Stimulated activated CD4-positive, alpha-beta T cell treated with anti-CD3 and anti-CD28 coated beads, Interleukin-15, amount 100 ng/mL, for 48 hours (primary cell): ENCODE measurements at regions not wholly inside any gene's neighbourhood (a gene's known extent, or its start where the extent isn't known, plus 50 kb on each side); places are given as distances from the start of the nearest gene placed in this dataset.

ENCODE experiments used
- DNase-seq, 2 donors: peaks; one replicate each; pipeline ENCODE4 v3.0.0-alpha.2; 2020; ENCODE audit warnings: low read depth in 2 of 2

- DNase-seq, result no peak
Observed at GRCh38 chr9:97747201-97747965, 50.2 kb upstream of the XPA start.

- DNase-seq, result no peak
Observed at GRCh38 chr9:97748525-97748924, 51.4 kb upstream of the XPA start.

DNA sequence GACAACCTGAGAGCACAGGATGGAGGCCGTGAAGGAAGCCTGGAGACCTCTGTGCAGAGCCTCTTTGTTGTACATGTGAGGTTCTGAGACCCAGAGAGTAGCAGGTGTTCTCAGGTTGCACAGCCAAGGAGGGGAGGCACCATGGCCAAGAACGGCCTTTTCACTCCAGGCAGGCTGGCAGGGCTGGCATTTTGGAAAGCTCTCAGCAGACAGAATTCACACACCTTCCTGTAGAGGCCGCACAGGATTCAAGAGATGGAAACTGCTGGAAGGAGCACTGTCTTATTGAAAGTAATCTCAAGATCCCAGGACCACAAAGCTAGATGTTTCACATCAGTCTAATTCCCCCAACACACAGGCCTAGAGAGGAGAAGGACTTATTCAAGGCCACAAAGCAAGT, 52.8 kb upstream of the XPA start:
- DNase-seq, result no peak

GRCh38 chr9:97751531-97751930, 54.4 kb upstream of the XPA start:
- no peak for DNase-seq

DNA sequence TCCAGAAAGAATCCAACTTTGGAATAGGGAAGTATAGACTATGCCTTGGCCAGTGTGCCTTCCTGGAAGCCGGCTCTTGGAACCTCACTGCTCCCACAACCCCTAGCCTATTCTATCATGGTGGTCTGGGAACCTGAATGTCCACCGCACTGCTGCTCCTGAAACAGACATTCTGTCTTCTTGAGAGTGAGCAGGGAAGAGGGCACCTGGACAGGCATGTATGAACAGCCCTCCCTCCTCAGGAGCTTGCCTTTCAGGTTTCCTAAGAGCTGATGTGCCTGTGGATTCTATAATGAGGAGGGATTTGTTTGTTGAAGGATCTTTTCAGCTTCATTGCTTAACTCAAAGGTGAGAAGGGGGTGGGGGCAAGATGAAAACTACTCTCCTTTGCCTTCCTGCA, 55.1 kb upstream of the XPA start:
- no peak for DNase-seq

- no peak for DNase-seq
Observed at GRCh38 chr9:97753364-97753763, 56.2 kb upstream of the XPA start.

- no peak for DNase-seq
Observed at GRCh38 chr9:97753975-97754374, 56.8 kb upstream of the XPA start.

DNA sequence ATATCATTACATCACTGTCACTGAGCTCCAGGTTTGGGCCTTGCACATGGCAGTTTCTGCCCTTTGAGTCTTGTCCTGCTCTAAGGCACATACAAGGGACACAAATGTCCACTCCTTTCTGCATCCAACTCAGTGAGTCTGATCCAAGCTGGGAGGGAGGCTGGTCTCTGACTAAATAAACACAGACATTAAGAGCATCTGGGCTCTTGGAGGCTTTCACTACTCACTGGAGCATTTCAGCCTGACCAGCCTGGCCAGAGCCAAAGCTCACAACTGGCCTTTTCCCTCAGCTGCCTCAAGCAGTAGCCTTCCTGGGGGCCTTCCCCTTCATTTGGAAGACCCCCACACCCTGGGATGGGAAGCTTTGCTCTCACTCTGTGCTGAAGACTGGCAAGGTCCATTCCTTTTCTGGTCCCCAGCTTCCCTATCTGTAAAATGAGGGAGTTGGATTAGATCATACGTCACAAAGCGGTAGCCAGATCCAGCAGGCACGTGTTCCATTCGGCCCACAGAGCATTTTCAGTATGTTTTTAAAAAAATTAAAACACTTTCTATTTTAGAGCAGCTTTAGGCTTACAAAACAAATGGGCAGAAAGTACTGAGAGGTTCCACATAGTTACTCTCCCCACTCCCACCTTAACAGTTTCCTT, 58.6 kb upstream of the XPA start:
- no peak for DNase-seq

DNA sequence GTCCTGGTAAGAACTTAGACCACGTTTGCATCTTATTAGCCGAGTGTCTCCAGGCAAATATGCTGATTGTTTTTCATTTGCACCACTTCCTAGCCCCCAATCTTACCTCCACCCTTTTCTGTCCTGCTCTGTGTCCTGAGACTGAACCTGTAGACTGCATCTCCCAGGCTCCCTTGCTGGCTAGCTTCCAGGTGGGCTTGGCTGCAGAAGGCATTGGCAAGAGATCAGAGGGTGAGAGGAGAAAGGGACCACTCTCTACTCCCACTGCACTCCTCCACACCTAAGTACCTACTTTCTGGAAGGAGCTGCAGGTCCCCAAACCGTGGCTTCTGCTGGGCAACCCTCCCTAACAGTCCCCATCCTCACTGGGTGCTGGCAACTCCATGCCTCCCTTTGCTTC, 59.9 kb upstream of the XPA start:
- no peak for DNase-seq

DNA sequence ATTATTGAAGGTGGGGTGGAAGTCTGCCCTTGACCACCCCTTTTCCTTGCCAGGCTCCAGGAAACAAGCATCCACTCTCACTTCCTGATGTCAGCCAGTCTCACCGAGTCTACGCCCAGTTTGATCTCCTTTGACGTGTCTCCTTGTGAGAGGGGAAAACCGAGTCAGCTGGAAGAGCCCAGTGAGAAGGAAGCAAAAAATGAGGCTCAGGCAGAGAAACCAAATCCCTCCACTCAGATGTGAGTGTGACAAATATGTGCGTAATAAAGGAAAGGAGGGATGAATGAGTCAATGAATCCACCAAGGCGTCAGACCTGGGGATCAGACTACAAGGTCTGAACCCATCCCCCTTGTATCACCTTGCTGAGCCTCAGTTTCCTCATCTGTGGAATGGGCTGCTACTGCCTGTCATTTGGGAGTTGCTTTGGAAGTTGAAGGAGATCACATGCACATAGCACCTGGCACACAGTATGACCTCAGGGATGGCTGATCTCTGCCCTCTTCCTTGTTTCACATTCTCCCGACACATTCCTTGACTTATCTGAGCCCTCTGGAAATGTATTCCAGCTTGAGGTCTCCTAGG, 61.3 kb upstream of the XPA start:
- DNase-seq, result no peak

DNA sequence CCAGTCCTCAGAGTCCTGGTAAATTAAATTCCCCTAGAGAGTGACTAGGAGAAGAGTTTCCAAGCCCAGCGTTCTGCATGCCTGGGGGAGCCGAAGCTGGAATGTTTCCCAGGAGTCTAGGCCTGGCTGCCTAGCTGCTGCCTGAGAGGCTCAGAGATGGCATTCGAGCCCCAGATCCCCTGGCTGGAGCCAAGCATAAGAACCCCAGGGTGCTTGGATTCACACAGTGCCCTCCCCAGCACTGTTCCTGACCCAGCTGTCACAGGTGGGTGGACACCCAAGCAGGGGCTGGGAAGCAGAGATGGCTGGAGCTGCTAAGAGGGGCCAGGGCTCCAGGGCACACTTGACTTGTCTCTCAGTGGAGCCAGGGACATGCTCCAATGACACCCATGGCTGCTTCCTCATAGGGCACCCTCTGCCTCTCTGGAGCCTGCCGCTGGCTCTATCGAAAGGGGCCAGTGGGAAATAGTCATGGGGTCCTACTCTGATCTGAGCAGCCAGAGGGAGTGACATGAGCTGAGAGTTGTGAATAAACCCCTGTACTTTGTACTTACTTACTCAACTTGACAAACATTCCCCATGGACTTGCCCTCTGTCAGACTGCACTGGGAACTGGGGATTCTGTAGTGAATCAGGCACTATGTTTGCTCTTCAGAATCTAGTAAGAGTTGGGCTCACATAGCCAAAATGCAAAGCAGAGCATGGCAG, 62.6 kb upstream of the XPA start:
- no peak for DNase-seq

DNA sequence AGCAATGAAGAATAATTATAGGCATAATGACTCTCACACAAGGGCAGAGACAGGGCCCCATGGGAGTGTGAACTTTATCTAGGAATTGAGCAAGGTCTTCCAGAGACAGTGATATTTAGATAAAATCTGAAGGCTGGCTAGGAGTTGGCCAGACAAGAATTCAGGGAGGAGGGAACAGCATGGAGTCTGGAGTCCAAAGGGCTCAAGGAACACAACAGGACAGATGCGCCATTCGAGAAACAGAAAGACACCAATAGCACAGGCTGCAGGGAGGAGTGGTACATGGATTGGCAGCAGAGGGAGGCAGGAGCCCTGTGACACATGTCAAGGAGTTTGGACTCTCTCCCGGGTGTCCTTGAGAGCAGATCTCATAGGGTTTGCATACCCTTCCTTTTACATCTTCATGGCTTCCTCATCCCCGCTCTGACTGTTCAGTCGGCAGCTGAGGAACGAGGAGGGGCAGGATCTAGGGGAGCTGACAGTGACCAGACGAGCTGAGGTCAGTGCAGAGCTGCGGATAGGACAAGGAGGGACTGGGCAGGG, 64.0 kb upstream of the XPA start:
- DNase-seq, result no peak

- DNase-seq, result no peak
Observed at GRCh38 chr9:97761879-97762278, 64.7 kb upstream of the XPA start.

GRCh38 chr9:97763874-97764273, 66.7 kb upstream of the XPA start:
- no peak for DNase-seq

DNA sequence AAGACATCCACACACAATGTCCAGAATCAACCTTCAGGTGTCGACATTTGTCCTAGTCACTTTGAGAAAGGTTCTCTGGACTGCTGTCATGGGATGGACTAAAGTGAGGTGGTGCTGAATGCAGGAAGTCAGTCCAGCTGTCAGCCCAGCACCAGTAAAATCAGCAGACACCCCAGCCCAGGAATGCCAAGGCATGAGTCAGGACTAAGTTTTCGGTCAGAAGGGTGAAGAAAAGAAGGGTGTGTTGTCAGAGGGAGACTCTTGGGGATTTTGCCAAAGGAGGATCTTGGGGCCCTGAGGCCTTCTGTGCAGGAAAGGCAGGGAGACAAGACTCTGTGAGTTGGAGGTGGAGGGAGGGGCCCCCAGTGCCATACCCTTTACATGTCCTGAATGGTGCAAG, 69.0 kb upstream of the XPA start:
- no peak for DNase-seq

- no peak for DNase-seq
Observed at GRCh38 chr9:97766610-97767009, 69.5 kb upstream of the XPA start.

DNA sequence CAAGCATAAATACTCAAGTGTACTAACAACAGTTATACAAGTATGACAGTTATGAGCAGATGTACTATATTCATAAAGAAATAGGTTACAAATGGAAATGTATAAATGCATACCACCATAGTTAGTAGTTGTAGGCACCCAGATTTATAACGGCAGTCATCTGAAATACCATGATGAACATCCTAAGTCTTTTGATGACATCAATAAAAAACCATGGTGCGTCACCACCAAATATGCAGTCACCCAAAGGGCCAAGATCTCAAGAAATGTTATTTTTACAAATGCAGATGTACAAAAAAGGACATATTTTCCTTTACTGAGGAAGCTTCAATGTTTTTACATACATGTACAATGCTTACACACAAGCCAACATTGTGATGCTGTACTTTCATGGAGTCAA, 70.8 kb upstream of the XPA start:
- DNase-seq, result no peak

DNA sequence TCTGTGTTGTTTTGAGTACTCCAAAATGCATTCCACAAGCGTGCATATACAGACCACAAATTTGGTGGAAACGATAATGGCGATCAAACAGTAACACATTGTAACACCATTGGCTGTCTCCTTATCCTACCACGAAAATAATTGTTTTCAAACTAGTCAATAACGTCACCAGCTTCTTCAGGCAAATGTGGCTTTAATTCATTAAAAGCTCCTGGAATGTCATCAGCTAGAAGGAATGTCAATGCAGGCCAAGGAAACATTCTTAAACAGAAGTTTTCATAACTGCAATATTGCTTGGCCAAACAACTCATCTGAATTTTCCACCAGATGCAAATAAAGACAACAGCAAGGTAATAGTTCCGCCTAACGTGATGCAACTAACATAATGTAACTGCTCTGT, 71.6 kb upstream of the XPA start:
- DNase-seq, result no peak

GRCh38 chr9:97769208-97769607, 72.1 kb upstream of the XPA start:
- DNase-seq, result no peak

DNA sequence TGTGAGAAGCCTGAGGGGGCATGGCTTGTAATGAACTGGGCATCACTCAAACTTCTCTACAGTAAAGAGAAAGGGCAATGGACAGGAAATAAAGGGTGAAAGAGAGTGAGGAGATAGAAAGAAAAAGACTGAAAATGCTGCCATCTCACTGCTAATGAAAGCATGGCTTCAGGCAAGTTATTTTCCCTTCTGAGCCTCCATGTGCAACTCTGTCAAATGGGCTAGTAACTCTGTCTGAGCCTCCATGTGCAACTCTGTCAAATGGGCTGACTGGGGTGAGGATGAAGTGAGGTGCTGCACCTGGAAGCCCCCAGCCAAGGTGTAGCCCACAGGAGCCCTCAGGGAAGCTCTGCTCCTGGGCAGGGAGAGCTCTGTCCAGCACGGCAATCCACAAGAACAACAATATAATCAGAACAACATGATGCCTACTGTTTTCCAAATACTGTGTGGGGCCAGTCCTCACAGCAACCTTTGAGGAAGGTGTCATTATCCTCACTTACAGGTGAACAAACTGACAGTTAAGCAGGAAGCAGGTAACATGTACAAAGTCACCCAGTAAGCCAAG, 73.8 kb upstream of the XPA start:
- DNase-seq, result no peak

DNA sequence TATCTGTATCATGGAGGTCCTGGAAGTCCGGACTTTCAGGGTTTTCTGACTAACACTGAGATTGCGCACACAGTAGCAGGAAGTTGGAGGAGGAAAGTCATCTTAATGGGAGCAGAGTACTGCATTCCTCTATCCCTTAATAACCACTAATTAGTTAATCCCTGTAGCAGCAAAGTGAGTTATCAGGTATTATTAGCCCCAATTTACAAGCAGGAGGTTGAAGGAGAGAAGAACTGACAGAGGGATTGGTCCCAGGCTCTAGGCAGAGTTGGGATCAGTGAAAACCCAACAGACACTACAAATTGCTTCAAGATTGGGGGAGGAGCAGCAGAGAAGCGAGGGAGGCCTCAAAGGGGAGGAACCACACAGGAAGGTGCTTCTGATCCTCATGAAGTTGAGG, 74.5 kb upstream of the XPA start:
- DNase-seq, result no peak

GRCh38 chr9:97772145-97772544, 75.0 kb upstream of the XPA start:
- no peak for DNase-seq
